Fibroblast of pulmonary artery (primary cell): ENCODE measurements at regions not wholly inside any gene's neighbourhood (a gene's known extent, or its start where the extent isn't known, plus 50 kb on each side); places are given as distances from the start of the nearest gene placed in this dataset.

Source experiments
- DNase-seq: peaks from one replicate; pipeline ENCODE4 v3.0.0-alpha.2; 2010; ENCODE audit warnings: low read depth
- H3K4me3 ChIP-seq: replicated peaks from 2 replicates; pipeline ENCODE4 v1.5.1; 2011; ENCODE audit warnings: low read depth, mild to moderate bottlenecking, control low read depth, low read length, moderate library complexity
- CTCF ChIP-seq: IDR thresholded peaks from 2 replicates; pipeline ENCODE4 v1.5.1; 2011; ENCODE audit warnings: mild to moderate bottlenecking, control low read depth, low read length, inconsistent platforms; ENCODE audit errors: missing control alignments

GRCh38 chr1:221815660-221816059 is 73.8 kb upstream of the DUSP10 start:
- DNase-seq = peak; percentile 17

GRCh38 chr1:221813887-221814286 is 72.0 kb upstream of the DUSP10 start:
- no peak for TF ChIP-seq CTCF
- no peak overlapping the region for H3K4me3 ChIP-seq
- no peak for DNase-seq

More at GRCh38 chr1:221815660-221816059, 73.8 kb upstream of the DUSP10 start:
- no peak for TF ChIP-seq CTCF
- H3K4me3 ChIP-seq = no peak overlapping the region

- no peak overlapping the region for H3K4me3 ChIP-seq
- DNase-seq = no peak
- TF ChIP-seq CTCF = no peak
Observed at GRCh38 chr1:221812905-221813597, 71.2 kb upstream of the DUSP10 start.

GRCh38 chr1:221812088-221812752 is 70.3 kb upstream of the DUSP10 start:
- H3K4me3 ChIP-seq = no peak overlapping the region
- no peak for DNase-seq
- TF ChIP-seq CTCF = no peak

- no peak overlapping the region for H3K4me3 ChIP-seq
- peak; percentile 42 for DNase-seq
- no peak for TF ChIP-seq CTCF
Observed at GRCh38 chr1:221810406-221810805, 68.5 kb upstream of the DUSP10 start.

GRCh38 chr1:221809091-221810029 is 67.5 kb upstream of the DUSP10 start:
- no peak for TF ChIP-seq CTCF
- H3K4me3 ChIP-seq = no peak overlapping the region
- no peak for DNase-seq
